Ishikawa (cell line): ENCODE measurements at regions not wholly inside any gene's neighbourhood (a gene's known extent, or its start where the extent isn't known, plus 50 kb on each side); places are given as distances from the start of the nearest gene placed in this dataset.

Source experiments
- CEBPB ChIP-seq: IDR thresholded peaks from 2 replicates; pipeline ENCODE4 v1.6.1; 2012
- CREB1 ChIP-seq: IDR thresholded peaks from 2 replicates; pipeline ENCODE4 v1.6.1; 2012; ENCODE audit warnings: low read depth
- EGR1 ChIP-seq: IDR thresholded peaks from 2 replicates; pipeline ENCODE4 v1.6.1; 2012
- EP300 ChIP-seq: IDR thresholded peaks from 2 replicates; pipeline ENCODE4 v1.6.1; 2012; ENCODE audit warnings: borderline replicate concordance
- FOXM1 ChIP-seq: IDR thresholded peaks from 2 replicates; pipeline ENCODE4 v1.6.1; 2012; ENCODE audit warnings: low read depth, borderline replicate concordance
- MAX ChIP-seq: IDR thresholded peaks from 2 replicates; pipeline ENCODE4 v1.6.1; 2012
- NFIC ChIP-seq: IDR thresholded peaks from 2 replicates; pipeline ENCODE4 v1.6.1; 2012
- RAD21 ChIP-seq: IDR thresholded peaks from 2 replicates; pipeline ENCODE4 v1.6.1; 2012; ENCODE audit warnings: low read depth
- REST ChIP-seq: IDR thresholded peaks from 2 replicates; pipeline ENCODE4 v1.6.1; 2012; ENCODE audit warnings: low read depth, mild to moderate bottlenecking
- TAF1 ChIP-seq: IDR thresholded peaks from 2 replicates; pipeline ENCODE4 v1.6.1; 2012; ENCODE audit warnings: low read depth, mild to moderate bottlenecking
- TCF12 ChIP-seq: IDR thresholded peaks from 2 replicates; pipeline ENCODE4 v1.6.1; 2012; ENCODE audit warnings: low read depth
- TEAD4 ChIP-seq: IDR thresholded peaks from 2 replicates; pipeline ENCODE4 v1.6.1; 2012
- USF1 ChIP-seq: IDR thresholded peaks from 2 replicates; pipeline ENCODE4 v1.6.1; 2012
- YY1 ChIP-seq: IDR thresholded peaks from 2 replicates; pipeline ENCODE4 v1.6.1; 2012; ENCODE audit warnings: low read depth
- ZBTB7A ChIP-seq: IDR thresholded peaks from 2 replicates; pipeline ENCODE4 v1.6.1; 2012; ENCODE audit warnings: low read depth

- TF ChIP-seq REST (no peak), USF1 (no peak), TAF1 (no peak), NFIC (no peak), ZBTB7A (no peak), MAX (no peak)
Measured at GRCh38 chr6:41487860-41488432, 58.2 kb upstream of the FOXP4 start.

GRCh38 chr6:41488433-41489119 lies 57.6 kb upstream of the FOXP4 start:
- TF ChIP-seq MAX (no peak), TAF1 (no peak), NFIC (no peak), CEBPB (no peak), EGR1 (no peak), REST (no peak), FOXM1 (no peak), EP300 (no peak), RAD21 (no peak), TEAD4 (no peak), ZBTB7A (no peak), CREB1 (no peak), YY1 (no peak), TCF12 (no peak), USF1 (no peak)

- TF ChIP-seq TEAD4, result no peak
- TF ChIP-seq RAD21, result no peak
- TF ChIP-seq NFIC, result no peak
- TF ChIP-seq FOXM1, result no peak
- no peak for TF ChIP-seq CREB1
- no peak for TF ChIP-seq EGR1
- no peak for TF ChIP-seq REST
- no peak for TF ChIP-seq EP300
- TF ChIP-seq USF1, result no peak
- TF ChIP-seq TCF12, result no peak
- TF ChIP-seq ZBTB7A, result no peak
- TF ChIP-seq MAX, result no peak
- TF ChIP-seq TAF1, result no peak
- no peak for TF ChIP-seq CEBPB
- TF ChIP-seq YY1, result no peak
Measured at GRCh38 chr6:41489120-41489851, 56.9 kb upstream of the FOXP4 start.
